ENCODE measurements at regions not wholly inside any gene's neighbourhood (a gene's known extent, or its start where the extent isn't known, plus 50 kb on each side); places are given as distances from the start of the nearest gene placed in this dataset.
A peak's percentile ranks its signal among the peaks of the same experiment; 100 is the strongest.
"Not testable (repeated sequence)": the region's sequence is repeated elsewhere in the genome, so short reads cannot be mapped to it uniquely, and the experiment has no call there.

- DNase-seq (ENCODE audit: insufficient read length, low spot score) (no peak), FAIRE-seq (no peak)
- no peak for TF ChIP-seq POLR2A (IDR thresholded peaks at IDR 0.05; ENCODE audit: low read depth, low read length)
These were observed 108.6 kb downstream of the ZMAT1 start for GRCh38 chrX:101823236-101823635.

GRCh38 chrX:101817739-101818138 is 114.1 kb downstream of the ZMAT1 start:
- FAIRE-seq; DNase-seq (ENCODE audit: insufficient read length, low spot score): not testable (repeated sequence)

- DNase-seq (ENCODE audit: insufficient read length, low spot score): no peak
- FAIRE-seq: no peak
- TF ChIP-seq POLR2A (IDR thresholded peaks at IDR 0.05; ENCODE audit: low read depth, low read length): no peak
These were observed 118.6 kb downstream of the ZMAT1 start for GRCh38 chrX:101813200-101813599.

- no peak for TF ChIP-seq POLR2A (IDR thresholded peaks at IDR 0.05; ENCODE audit: low read depth, low read length)
- DNase-seq (ENCODE audit: insufficient read length, low spot score): no peak
- no peak for FAIRE-seq
These were observed 128.4 kb downstream of the ZMAT1 start for GRCh38 chrX:101803451-101803850.

- FAIRE-seq: peak; percentile 89
- DNase-seq (ENCODE audit: insufficient read length, low spot score): peak; percentile 16
- TF ChIP-seq POLR2A (IDR thresholded peaks at IDR 0.05; ENCODE audit: low read depth, low read length): no peak
These were observed 132.4 kb downstream of the ZMAT1 start for GRCh38 chrX:101799387-101799786.

GRCh38 chrX:101787934-101788333 is 128.3 kb upstream of the ARMCX2 start:
- TF ChIP-seq POLR2A (IDR thresholded peaks at IDR 0.05; ENCODE audit: low read depth, low read length): no peak
- FAIRE-seq (no peak), DNase-seq (ENCODE audit: insufficient read length, low spot score) (no peak)

GRCh38 chrX:101785142-101785541 is 125.5 kb upstream of the ARMCX2 start:
- FAIRE-seq: no peak
- TF ChIP-seq POLR2A (IDR thresholded peaks at IDR 0.05; ENCODE audit: low read depth, low read length): no peak
- DNase-seq (ENCODE audit: insufficient read length, low spot score): no peak

- DNase-seq (ENCODE audit: insufficient read length, low spot score); FAIRE-seq: not testable (repeated sequence)
These were observed 120.8 kb upstream of the ARMCX2 start for GRCh38 chrX:101780421-101780820.

- FAIRE-seq (no peak), DNase-seq (ENCODE audit: insufficient read length, low spot score) (no peak)
- no peak for TF ChIP-seq POLR2A (IDR thresholded peaks at IDR 0.05; ENCODE audit: low read depth, low read length)
These were observed 114.7 kb upstream of the ARMCX2 start for GRCh38 chrX:101774340-101774739.

GRCh38 chrX:101764538-101764937 is 104.9 kb upstream of the ARMCX2 start:
- no peak for TF ChIP-seq POLR2A (IDR thresholded peaks at IDR 0.05; ENCODE audit: low read depth, low read length)
- DNase-seq (ENCODE audit: insufficient read length, low spot score) (no peak), FAIRE-seq (no peak)

GRCh38 chrX:101759000-101759399 is 99.3 kb upstream of the ARMCX2 start:
- no peak for DNase-seq (ENCODE audit: insufficient read length, low spot score)
- TF ChIP-seq POLR2A (IDR thresholded peaks at IDR 0.05; ENCODE audit: low read depth, low read length): no peak
- no peak for FAIRE-seq

- FAIRE-seq (no peak), DNase-seq (ENCODE audit: insufficient read length, low spot score) (no peak)
- TF ChIP-seq POLR2A (IDR thresholded peaks at IDR 0.05; ENCODE audit: low read depth, low read length): no peak
These were observed 91.1 kb upstream of the ARMCX2 start for GRCh38 chrX:101750744-101751143.

- no peak for TF ChIP-seq POLR2A (IDR thresholded peaks at IDR 0.05; ENCODE audit: low read depth, low read length)
- FAIRE-seq (no peak), DNase-seq (ENCODE audit: insufficient read length, low spot score) (no peak)
These were observed 89.8 kb upstream of the ARMCX2 start for GRCh38 chrX:101749436-101749835.

- FAIRE-seq (no peak), DNase-seq (ENCODE audit: insufficient read length, low spot score) (no peak)
- TF ChIP-seq POLR2A (IDR thresholded peaks at IDR 0.05; ENCODE audit: low read depth, low read length): no peak
These were observed 85.4 kb upstream of the ARMCX2 start for GRCh38 chrX:101745046-101745445.

GRCh38 chrX:101744085-101744484 is 84.4 kb upstream of the ARMCX2 start:
- FAIRE-seq (no peak), DNase-seq (ENCODE audit: insufficient read length, low spot score) (no peak)
- no peak for TF ChIP-seq POLR2A (IDR thresholded peaks at IDR 0.05; ENCODE audit: low read depth, low read length)

GRCh38 chrX:101740642-101741041 is 81.0 kb upstream of the ARMCX2 start:
- DNase-seq (ENCODE audit: insufficient read length, low spot score) (no peak), FAIRE-seq (no peak)
- TF ChIP-seq POLR2A (IDR thresholded peaks at IDR 0.05; ENCODE audit: low read depth, low read length): no peak

- not testable (repeated sequence) for DNase-seq (ENCODE audit: insufficient read length, low spot score); FAIRE-seq
These were observed 79.2 kb upstream of the ARMCX2 start for GRCh38 chrX:101738867-101739266.

- not testable (repeated sequence) for DNase-seq (ENCODE audit: insufficient read length, low spot score); FAIRE-seq
These were observed 78.8 kb upstream of the ARMCX2 start for GRCh38 chrX:101738411-101738810.
